Esophagus squamous epithelium (tissue), 4 donors: ENCODE measurements at regions not wholly inside any gene's neighbourhood (a gene's known extent, or its start where the extent isn't known, plus 50 kb on each side); places are given as distances from the start of the nearest gene placed in this dataset.

Experiments used
- CTCF ChIP-seq, 6 experiments: fragments of 450-650 bp in 4 of 6; fragments of 200-600 bp in 2 of 6; sonication (generic) in 2 of 6; IDR thresholded peaks; one replicate each; pipeline ENCODE4 v1.5.1; 2016 to 2019; ENCODE audit warnings: antibody characterized with exemption in 6 of 6, mild to moderate bottlenecking in 4 of 6, moderate library complexity in 4 of 6
- POLR2A ChIP-seq, 4 donors: fragments of 450-650 bp; IDR thresholded peaks; one replicate each; pipeline ENCODE4 v1.6.1; 2017; ENCODE audit warnings: antibody characterized with exemption in 4 of 4, mild to moderate bottlenecking in 4 of 4, moderate library complexity in 3 of 4

DNA sequence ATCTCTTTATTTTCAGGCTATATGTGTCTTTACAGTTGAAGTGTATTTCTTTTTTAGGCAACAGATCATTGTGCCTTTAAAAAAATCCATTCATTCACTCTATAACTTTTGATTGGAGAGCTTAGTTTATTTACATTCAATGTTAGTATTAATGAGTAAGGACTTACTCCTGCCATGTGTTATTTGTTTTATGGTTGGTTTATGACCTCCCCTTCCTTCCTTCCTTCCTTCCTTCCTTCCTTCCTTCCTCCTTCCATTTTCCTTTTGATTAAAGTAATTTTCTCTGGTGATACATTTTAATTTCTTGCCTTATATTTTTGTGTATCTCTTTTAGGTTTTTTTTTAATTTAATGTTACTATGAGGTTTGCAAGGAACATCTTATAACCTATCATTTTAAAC, 1005.3 kb upstream of the EPHA7 start:
- TF ChIP-seq CTCF (IDR thresholded peaks at IDR 0.05), result no peak
- no peak for TF ChIP-seq POLR2A (IDR thresholded peaks at IDR 0.05)
